ENCODE measurements at regions not wholly inside any gene's neighbourhood (a gene's known extent, or its start where the extent isn't known, plus 50 kb on each side); places are given as distances from the start of the nearest gene placed in this dataset.
"Not testable (repeated sequence)": the region's sequence is repeated elsewhere in the genome, so short reads cannot be mapped to it uniquely, and the experiment has no call there.

GRCh38 chr9:100813871-100814270 is 214.7 kb upstream of the PLPPR1 start:
- DNase-seq (ENCODE audit: low spot score) = no peak

- no peak for DNase-seq (ENCODE audit: low spot score)
These were observed 208.5 kb upstream of the PLPPR1 start for GRCh38 chr9:100819980-100820379.

GRCh38 chr9:100833035-100833434 is 195.5 kb upstream of the PLPPR1 start:
- not testable (repeated sequence) for DNase-seq (ENCODE audit: low spot score)

GRCh38 chr9:100838857-100839256 is 189.7 kb upstream of the PLPPR1 start:
- no peak for DNase-seq (ENCODE audit: low spot score)

GRCh38 chr9:100848726-100849125 is 179.8 kb upstream of the PLPPR1 start:
- DNase-seq (ENCODE audit: low spot score) = no peak

- no peak for DNase-seq (ENCODE audit: low spot score)
These were observed 176.4 kb upstream of the PLPPR1 start for GRCh38 chr9:100852088-100852487.

GRCh38 chr9:100856238-100856637 is 172.3 kb upstream of the PLPPR1 start:
- DNase-seq (ENCODE audit: low spot score) = no peak

- DNase-seq (ENCODE audit: low spot score) = no peak
These were observed 163.4 kb upstream of the PLPPR1 start for GRCh38 chr9:100865111-100865510.

GRCh38 chr9:100865648-100866047 is 162.9 kb upstream of the PLPPR1 start:
- DNase-seq (ENCODE audit: low spot score) = no peak

- DNase-seq (ENCODE audit: low spot score) = no peak
These were observed 159.2 kb upstream of the PLPPR1 start for GRCh38 chr9:100869326-100869725.

- DNase-seq (ENCODE audit: low spot score) = no peak
These were observed 148.6 kb upstream of the PLPPR1 start for GRCh38 chr9:100879884-100880283.

- no peak for DNase-seq (ENCODE audit: low spot score)
These were observed 148.2 kb upstream of the PLPPR1 start for GRCh38 chr9:100880284-100880683.

GRCh38 chr9:100884518-100884917 is 144.0 kb upstream of the PLPPR1 start:
- DNase-seq (ENCODE audit: low spot score) = no peak

- no peak for DNase-seq (ENCODE audit: low spot score)
These were observed 138.2 kb upstream of the PLPPR1 start for GRCh38 chr9:100890321-100890720.

GRCh38 chr9:100911273-100911672 is 117.3 kb upstream of the PLPPR1 start:
- no peak for DNase-seq (ENCODE audit: low spot score)

GRCh38 chr9:100913257-100913656 is 115.3 kb upstream of the PLPPR1 start:
- no peak for DNase-seq (ENCODE audit: low spot score)

- DNase-seq (ENCODE audit: low spot score) = no peak
These were observed 114.3 kb upstream of the PLPPR1 start for GRCh38 chr9:100914266-100914665.

GRCh38 chr9:100919506-100919905 is 109.0 kb upstream of the PLPPR1 start:
- no peak for DNase-seq (ENCODE audit: low spot score)

- no peak for DNase-seq (ENCODE audit: low spot score)
These were observed 102.2 kb upstream of the PLPPR1 start for GRCh38 chr9:100926366-100926765.

GRCh38 chr9:100927763-100928162 is 100.8 kb upstream of the PLPPR1 start:
- no peak for DNase-seq (ENCODE audit: low spot score)

GRCh38 chr9:100933656-100934055 is 94.9 kb upstream of the PLPPR1 start:
- DNase-seq (ENCODE audit: low spot score) = no peak

- no peak for DNase-seq (ENCODE audit: low spot score)
These were observed 91.1 kb upstream of the PLPPR1 start for GRCh38 chr9:100937382-100937781.

GRCh38 chr9:100938507-100938906 is 90.0 kb upstream of the PLPPR1 start:
- no peak for DNase-seq (ENCODE audit: low spot score)

GRCh38 chr9:100939636-100940035 is 88.9 kb upstream of the PLPPR1 start:
- DNase-seq (ENCODE audit: low spot score) = no peak

GRCh38 chr9:100959226-100959625 is 69.3 kb upstream of the PLPPR1 start:
- no peak for DNase-seq (ENCODE audit: low spot score)

Data from hematopoietic multipotent progenitor cell treated with erythropoietin and hydrocortisone succinate and interleukin-3 and kit ligand, for 15 days (in vitro differentiated cells).